A549 (cell line): ENCODE measurements at regions not wholly inside any gene's neighbourhood (a gene's known extent, or its start where the extent isn't known, plus 50 kb on each side); places are given as distances from the start of the nearest gene placed in this dataset.

ENCODE experiments used
- ATAC-seq, 2 experiments: fragments of 200-7000 bp in 1 of 2; fragments of >200 bp in 1 of 2; cut with Nextera tagmentation in 1 of 2; cut with Tn5 transposase in 1 of 2; 3 replicates each; pipeline versions ENCODE4 v1.8.0 to v1.9.1; 2018 to 2020; ENCODE audit warnings: mild to moderate bottlenecking in 1 of 2, moderate library complexity in 1 of 2
- CTCF ChIA-PET: fragments of 300-600 bp; sonication (Branson Sonifier 250); formaldehyde crosslinking; extraction: SDS; loops from one replicate; lab custom pipeline; 2021; ENCODE audit warnings: antibody characterized with exemption, inconsistent platforms; lab: Yijun Ruan, JAX
- POLR2A ChIA-PET: fragments of 350-600 bp; formaldehyde crosslinking; extraction: SDS; loops from one replicate; lab custom pipeline; 2021; ENCODE audit warnings: antibody characterized with exemption, inconsistent platforms; lab: Yijun Ruan, JAX
- DNase-seq, 2 experiments: peaks; one replicate each; pipeline versions ENCODE4 v3.0.0 to v3.0.0-alpha.2; 2011 to 2016; ENCODE audit warnings: low read depth in 1 of 2, low spot score in 1 of 2
- FAIRE-seq: peaks from 2 replicates; lab custom pipeline; 2011; peaks lifted over from hg19 to GRCh38; lab: Jason Lieb, UNC
- H3K27ac ChIP-seq, 2 experiments: fragments of >200 bp; sonication (Bioruptor Twin); formaldehyde crosslinking; 3 replicates each; pipeline ENCODE4 v1.5.1; 2016 to 2017
- H3K4me1 ChIP-seq: fragments of >200 bp; sonication (Bioruptor Twin); formaldehyde crosslinking; 3 replicates; pipeline ENCODE4 v1.6.1; 2016
- H3K4me2 ChIP-seq: fragments of >200 bp; sonication (Bioruptor Twin); formaldehyde crosslinking; 3 replicates; pipeline ENCODE4 v1.6.1; 2016
- H3K4me3 ChIP-seq: fragments of >200 bp; sonication (Bioruptor Twin); formaldehyde crosslinking; 3 replicates; pipeline ENCODE4 v1.5.1; 2016
- H3K9me3 ChIP-seq: fragments of >200 bp; sonication (Bioruptor Twin); formaldehyde crosslinking; 3 replicates; pipeline ENCODE4 v1.6.1; 2016
- CEBPB ChIP-seq, 2 experiments: fragments of >200 bp in 1 of 2; sonication (Bioruptor Twin) in 1 of 2; formaldehyde crosslinking in 1 of 2; IDR thresholded peaks; 2 replicates each; pipeline ENCODE4 v1.6.1; 2012 to 2016
- EP300 ChIP-seq, 2 experiments: fragments of >200 bp; sonication (Bioruptor Twin); formaldehyde crosslinking; IDR thresholded peaks; 2 replicates in 1 of 2; 3 replicates in 1 of 2; pipeline ENCODE4 v1.6.1; 2016 to 2017
- ESRRA ChIP-seq: fragments of 150-350 bp; IDR thresholded peaks from 2 replicates; pipeline ENCODE4 v1.6.1; 2014; ENCODE audit warnings: mild to moderate bottlenecking, low read length, borderline replicate concordance
- FOSL2 ChIP-seq, 2 experiments: fragments of 450-650 bp in 1 of 2; fragments of >200 bp in 1 of 2; sonication (Bioruptor Twin) in 1 of 2; formaldehyde crosslinking; IDR thresholded peaks; 2 replicates each; pipeline versions ENCODE4 v1.5.0 to v1.6.1; 2016 to 2020; ENCODE audit warnings: mild to moderate bottlenecking in 1 of 2, moderate library complexity in 1 of 2
- FOXS1 ChIP-seq: fragments of 250-450 bp; sonication (Bioruptor Pico); IDR thresholded peaks from 2 replicates; pipeline ENCODE4 v1.5.0; 2020; ENCODE audit warnings: mild to moderate bottlenecking, moderate library complexity
- HDAC2 ChIP-seq: fragments of 200-600 bp; sonication (generic); IDR thresholded peaks from 2 replicates; pipeline ENCODE4 v1.6.1; 2016
- HOXA7 ChIP-seq: fragments of 250-450 bp; sonication (Bioruptor Pico); IDR thresholded peaks from 2 replicates; pipeline ENCODE4 v1.5.0; 2020; ENCODE audit warnings: mild to moderate bottlenecking, moderate library complexity
- KDM1A ChIP-seq: fragments of 200-600 bp; sonication (generic); IDR thresholded peaks from 2 replicates; pipeline ENCODE4 v1.6.1; 2016; ENCODE audit warnings: low read depth, mild to moderate bottlenecking
- KDM5A ChIP-seq: fragments of 200-600 bp; sonication (generic); IDR thresholded peaks from 2 replicates; pipeline ENCODE4 v1.6.1; 2016; ENCODE audit warnings: antibody characterized with exemption, mild to moderate bottlenecking
- MYC ChIP-seq: IDR thresholded peaks from 2 replicates; pipeline ENCODE4 v1.6.1; 2012; ENCODE audit warnings: mild to moderate bottlenecking, inconsistent platforms, low read length, improper control_type of control experiment, borderline replicate concordance
- NFE2L2 ChIP-seq: fragments of 150-350 bp; conservative IDR thresholded peaks from 2 replicates; pipeline ENCODE4 v1.6.1; 2014; ENCODE audit warnings: low read length
- NPAS2 ChIP-seq: fragments of 250-450 bp; sonication (Bioruptor Pico); IDR thresholded peaks from 2 replicates; pipeline ENCODE4 v1.8.0; 2022; ENCODE audit warnings: mild to moderate bottlenecking, moderate library complexity, borderline replicate concordance
- PHF8 ChIP-seq: fragments of 200-600 bp; sonication (generic); IDR thresholded peaks from 2 replicates; pipeline ENCODE4 v1.6.1; 2016; ENCODE audit warnings: low read depth, mild to moderate bottlenecking, antibody characterized with exemption, moderate library complexity, borderline replicate concordance
- RARB ChIP-seq: fragments of 250-450 bp; sonication (Bioruptor Pico); IDR thresholded peaks from 2 replicates; pipeline ENCODE4 v1.8.0; 2021; ENCODE audit warnings: mild to moderate bottlenecking, moderate library complexity
- RNF2 ChIP-seq: fragments of 200-600 bp; sonication (generic); IDR thresholded peaks from 2 replicates; pipeline ENCODE4 v1.6.1; 2016; ENCODE audit warnings: low read depth, mild to moderate bottlenecking, antibody characterized with exemption, moderate library complexity, borderline replicate concordance
- SMC3 ChIP-seq: fragments of >200 bp; sonication (Bioruptor Twin); formaldehyde crosslinking; IDR thresholded peaks from 3 replicates; pipeline ENCODE4 v1.6.1; 2018; ENCODE audit warnings: inconsistent platforms
- TP53 ChIP-seq: fragments of 250-450 bp; sonication (Bioruptor Pico); IDR thresholded peaks from 2 replicates; pipeline ENCODE4 v1.5.0; 2021; ENCODE audit warnings: mild to moderate bottlenecking, moderate library complexity
- ZC3H11A ChIP-seq: fragments of 450-650 bp; IDR thresholded peaks from 2 replicates; pipeline ENCODE4 v1.6.1; 2014; ENCODE audit warnings: antibody characterized with exemption, mild to moderate bottlenecking
- ZFP36 ChIP-seq: fragments of 450-650 bp; IDR thresholded peaks from 2 replicates; pipeline ENCODE4 v1.6.1; 2014; ENCODE audit warnings: borderline replicate concordance; ENCODE audit not compliant: partially characterized antibody
- ZNF302 ChIP-seq: fragments of 250-450 bp; sonication (Bioruptor Pico); IDR thresholded peaks from 2 replicates; pipeline ENCODE4 v1.9.0; 2021; ENCODE audit warnings: inconsistent platforms, mild to moderate bottlenecking, moderate library complexity
- WGBS: methylation state at CpG from one replicate; pipeline ENCODE4 v1.1.6; 2017; ENCODE audit errors: missing lambda C conversion rate; 5-methylcytosine and 5-hydroxymethylcytosine counted together
- TF ChIP-seq, protein P1 (sequence below): IDR thresholded peaks from 2 replicates; pipeline ENCODE4 v1.6.1; 2012; ENCODE audit warnings: low read depth, borderline replicate concordance
- TF ChIP-seq, protein P2 (sequence below): fragments of 250-450 bp; sonication (Bioruptor Pico); IDR thresholded peaks from 2 replicates; pipeline ENCODE4 v1.5.0; 2020; ENCODE audit warnings: low read depth, mild to moderate bottlenecking, moderate library complexity
- TF ChIP-seq, protein P3 (sequence below): fragments of 250-450 bp; sonication (Bioruptor Pico); IDR thresholded peaks from 2 replicates; pipeline ENCODE4 v1.5.0; 2021; ENCODE audit warnings: mild to moderate bottlenecking, moderate library complexity, borderline replicate concordance

DNA sequence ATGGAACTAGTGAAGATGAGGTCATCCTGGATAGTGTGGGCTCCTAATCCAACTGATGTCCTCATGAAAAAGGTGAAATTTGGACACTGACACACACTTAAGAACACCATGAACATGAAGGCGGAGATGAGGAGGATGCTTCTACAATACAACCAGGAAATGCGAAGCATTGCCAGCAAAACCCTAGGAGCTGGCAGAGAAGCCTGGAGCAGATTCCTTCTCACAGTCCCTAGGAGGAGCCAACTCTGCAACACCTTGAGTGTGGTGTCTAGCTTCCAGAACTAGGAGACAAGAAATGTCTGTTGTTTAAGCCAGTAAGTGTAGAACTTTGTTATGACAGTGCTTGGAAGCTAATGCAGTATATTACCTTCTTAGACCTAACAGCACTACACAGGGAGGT, 191.9 kb upstream of the PWP1 start:
- Histone ChIP-seq H3K4me2 (no peak overlapping the region), H3K4me3 (no peak overlapping the region), H3K4me1 (peaks cover 21% of the 10 kb centered on the region; the same call in 2 of the 3 replicates), H3K9me3 (no peaks in the 10 kb centered on the region), H3K27ac (no peak overlapping the region)
- WGBS = 93% methylated on average over 2 of the region's 2 CpGs
- no peak for ATAC-seq
- ChIA-PET CTCF (interaction anchor here (0.7 to 1.8 kb wide), 3 partner anchors 115 to 498 kb away, joined by 3 to 6 read pairs (median 5); no protein-coding TSS in a partner anchor), POLR2A (interaction anchor here (0.5 kb wide), 1 partner anchor 12 kb away, joined by 3 read pairs; no protein-coding TSS in a partner anchor)
- FAIRE-seq = no peak
- no peak for DNase-seq
- no peak for TF ChIP-seq TP53 (CRISPR knock-in tag)
- no peak for TF ChIP-seq HOXA7 (CRISPR knock-in tag)
- TF ChIP-seq SMC3 = no peak
- TF ChIP-seq, protein P1, sequence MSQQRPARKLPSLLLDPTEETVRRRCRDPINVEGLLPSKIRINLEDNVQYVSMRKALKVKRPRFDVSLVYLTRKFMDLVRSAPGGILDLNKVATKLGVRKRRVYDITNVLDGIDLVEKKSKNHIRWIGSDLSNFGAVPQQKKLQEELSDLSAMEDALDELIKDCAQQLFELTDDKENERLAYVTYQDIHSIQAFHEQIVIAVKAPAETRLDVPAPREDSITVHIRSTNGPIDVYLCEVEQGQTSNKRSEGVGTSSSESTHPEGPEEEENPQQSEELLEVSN = no peak
- TF ChIP-seq NFE2L2 = no peak
- TF ChIP-seq MYC = no peak
- TF ChIP-seq ESRRA = no peak
- no peak for TF ChIP-seq EP300 (IDR thresholded peaks at IDR 0.05)
- TF ChIP-seq NPAS2 = no peak
- TF ChIP-seq ZNF302 (CRISPR knock-in tag) = no peak
- no peak for TF ChIP-seq FOXS1 (CRISPR knock-in tag)
- no peak for TF ChIP-seq RARB (CRISPR knock-in tag)
- TF ChIP-seq, protein P2, sequence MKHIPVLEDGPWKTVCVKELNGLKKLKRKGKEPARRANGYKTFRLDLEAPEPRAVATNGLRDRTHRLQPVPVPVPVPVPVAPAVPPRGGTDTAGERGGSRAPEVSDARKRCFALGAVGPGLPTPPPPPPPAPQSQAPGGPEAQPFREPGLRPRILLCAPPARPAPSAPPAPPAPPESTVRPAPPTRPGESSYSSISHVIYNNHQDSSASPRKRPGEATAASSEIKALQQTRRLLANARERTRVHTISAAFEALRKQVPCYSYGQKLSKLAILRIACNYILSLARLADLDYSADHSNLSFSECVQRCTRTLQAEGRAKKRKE (CRISPR knock-in tag) = no peak
- TF ChIP-seq FOSL2 (IDR thresholded peaks at IDR 0.05) = no peak
- no peak for TF ChIP-seq FOSL2 (CRISPR knock-in tag; IDR thresholded peaks at IDR 0.05)
- TF ChIP-seq, protein P3, sequence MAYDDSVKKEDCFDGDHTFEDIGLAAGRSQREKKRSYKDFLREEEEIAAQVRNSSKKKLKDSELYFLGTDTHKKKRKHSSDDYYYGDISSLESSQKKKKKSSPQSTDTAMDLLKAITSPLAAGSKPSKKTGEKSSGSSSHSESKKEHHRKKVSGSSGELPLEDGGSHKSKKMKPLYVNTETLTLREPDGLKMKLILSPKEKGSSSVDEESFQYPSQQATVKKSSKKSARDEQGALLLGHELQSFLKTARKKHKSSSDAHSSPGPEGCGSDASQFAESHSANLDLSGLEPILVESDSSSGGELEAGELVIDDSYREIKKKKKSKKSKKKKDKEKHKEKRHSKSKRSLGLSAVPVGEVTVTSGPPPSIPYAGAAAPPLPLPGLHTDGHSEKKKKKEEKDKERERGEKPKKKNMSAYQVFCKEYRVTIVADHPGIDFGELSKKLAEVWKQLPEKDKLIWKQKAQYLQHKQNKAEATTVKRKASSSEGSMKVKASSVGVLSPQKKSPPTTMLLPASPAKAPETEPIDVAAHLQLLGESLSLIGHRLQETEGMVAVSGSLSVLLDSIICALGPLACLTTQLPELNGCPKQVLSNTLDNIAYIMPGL (CRISPR knock-in tag) = no peak
- TF ChIP-seq KDM1A = no peak
- no peak for TF ChIP-seq ZFP36
- no peak for TF ChIP-seq ZC3H11A
- no peak for TF ChIP-seq RNF2
- TF ChIP-seq HDAC2 = no peak
- TF ChIP-seq, all 56 proteins: peak for 0

DNA sequence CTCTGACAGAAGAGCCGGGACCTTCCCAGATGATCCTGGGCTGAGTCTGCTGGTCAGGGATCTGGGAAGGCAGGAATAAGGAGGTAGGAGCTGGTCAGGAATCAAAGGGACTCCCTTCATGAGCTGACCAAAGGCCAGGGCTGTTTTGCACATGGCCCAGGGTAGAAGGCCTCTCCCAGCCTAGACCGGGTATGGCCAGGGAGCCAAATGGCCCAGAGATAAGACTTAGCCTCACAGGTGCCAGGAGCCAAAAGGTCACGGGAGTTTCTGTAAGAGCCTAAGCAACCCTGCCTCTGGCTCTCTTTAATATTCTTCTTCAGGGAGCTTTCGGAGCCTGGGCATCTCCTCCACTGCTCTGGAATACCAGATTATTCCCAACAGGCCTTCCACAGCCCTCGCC, 191.3 kb upstream of the PWP1 start:
- peaks cover 19% of the 10 kb centered on the region; the same call in 2 of the 3 replicates for H3K4me1 ChIP-seq
- TF ChIP-seq KDM1A (no peak), KDM5A (no peak), MYC (no peak), CEBPB (IDR thresholded peaks at IDR 0.05) (no peak), PHF8 (no peak), NFE2L2 (no peak)
- TF ChIP-seq, protein P3 (CRISPR knock-in tag) = no peak
- ChIA-PET POLR2A (interaction anchor here (0.5 kb wide), 1 partner anchor 13 kb away, joined by 3 read pairs; no protein-coding TSS in a partner anchor), CTCF (interaction anchor here (1.1 to 1.8 kb wide), 3 partner anchors 49 to 362 kb away, joined by 4 to 6 read pairs (median 5); no protein-coding TSS in a partner anchor)
- DNase-seq (no peak), FAIRE-seq (no peak), ATAC-seq (0 out of 6 replicates have a peak, but pooled peaks of 1 of the 2 experiments have one; percentile 20)
- no peak overlapping the region for H3K4me3 ChIP-seq
- H3K27ac ChIP-seq = no peak overlapping the region
- H3K9me3 ChIP-seq = no peaks in the 10 kb centered on the region
- WGBS = 81% methylated on average over 5 of the region's 5 CpGs
- H3K4me2 ChIP-seq = no peak overlapping the region
